ENCODE measurements at regions not wholly inside any gene's neighbourhood (a gene's known extent, or its start where the extent isn't known, plus 50 kb on each side); places are given as distances from the start of the nearest gene placed in this dataset.

DNA sequence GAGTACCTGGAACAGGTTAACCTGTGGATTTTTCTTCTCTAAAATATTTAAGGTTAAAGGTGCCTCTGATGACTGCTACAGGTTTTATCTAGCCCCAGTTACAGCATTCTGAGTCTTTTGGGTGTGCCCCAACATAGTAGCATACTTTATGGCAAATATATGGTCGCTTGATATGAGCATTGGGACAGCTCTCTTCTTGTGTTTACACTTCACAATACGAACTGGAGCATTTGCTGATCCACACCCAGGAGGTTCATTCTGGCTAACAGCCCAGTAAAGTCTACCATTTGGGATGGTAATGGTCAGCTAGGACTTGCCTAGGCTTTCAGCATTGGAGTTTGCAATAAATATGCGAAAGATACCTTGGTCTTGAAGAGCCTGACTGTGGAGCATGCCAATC, 101.3 kb downstream of the DISP1 start:
- H3K4me3 ChIP-seq (ENCODE audit: low read depth, low read length), result no peak overlapping the region
- no peak for DNase-seq (ENCODE audit: low read depth, low spot score)
- in situ Hi-C loops (cut with HindIII; ENCODE audit: low sequenced_read_pairs), result no loop called here
- TF ChIP-seq, protein P1, sequence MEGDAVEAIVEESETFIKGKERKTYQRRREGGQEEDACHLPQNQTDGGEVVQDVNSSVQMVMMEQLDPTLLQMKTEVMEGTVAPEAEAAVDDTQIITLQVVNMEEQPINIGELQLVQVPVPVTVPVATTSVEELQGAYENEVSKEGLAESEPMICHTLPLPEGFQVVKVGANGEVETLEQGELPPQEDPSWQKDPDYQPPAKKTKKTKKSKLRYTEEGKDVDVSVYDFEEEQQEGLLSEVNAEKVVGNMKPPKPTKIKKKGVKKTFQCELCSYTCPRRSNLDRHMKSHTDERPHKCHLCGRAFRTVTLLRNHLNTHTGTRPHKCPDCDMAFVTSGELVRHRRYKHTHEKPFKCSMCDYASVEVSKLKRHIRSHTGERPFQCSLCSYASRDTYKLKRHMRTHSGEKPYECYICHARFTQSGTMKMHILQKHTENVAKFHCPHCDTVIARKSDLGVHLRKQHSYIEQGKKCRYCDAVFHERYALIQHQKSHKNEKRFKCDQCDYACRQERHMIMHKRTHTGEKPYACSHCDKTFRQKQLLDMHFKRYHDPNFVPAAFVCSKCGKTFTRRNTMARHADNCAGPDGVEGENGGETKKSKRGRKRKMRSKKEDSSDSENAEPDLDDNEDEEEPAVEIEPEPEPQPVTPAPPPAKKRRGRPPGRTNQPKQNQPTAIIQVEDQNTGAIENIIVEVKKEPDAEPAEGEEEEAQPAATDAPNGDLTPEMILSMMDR (IDR thresholded peaks at IDR 0.05; ENCODE audit: low read depth, low read length), result no peak

DNA sequence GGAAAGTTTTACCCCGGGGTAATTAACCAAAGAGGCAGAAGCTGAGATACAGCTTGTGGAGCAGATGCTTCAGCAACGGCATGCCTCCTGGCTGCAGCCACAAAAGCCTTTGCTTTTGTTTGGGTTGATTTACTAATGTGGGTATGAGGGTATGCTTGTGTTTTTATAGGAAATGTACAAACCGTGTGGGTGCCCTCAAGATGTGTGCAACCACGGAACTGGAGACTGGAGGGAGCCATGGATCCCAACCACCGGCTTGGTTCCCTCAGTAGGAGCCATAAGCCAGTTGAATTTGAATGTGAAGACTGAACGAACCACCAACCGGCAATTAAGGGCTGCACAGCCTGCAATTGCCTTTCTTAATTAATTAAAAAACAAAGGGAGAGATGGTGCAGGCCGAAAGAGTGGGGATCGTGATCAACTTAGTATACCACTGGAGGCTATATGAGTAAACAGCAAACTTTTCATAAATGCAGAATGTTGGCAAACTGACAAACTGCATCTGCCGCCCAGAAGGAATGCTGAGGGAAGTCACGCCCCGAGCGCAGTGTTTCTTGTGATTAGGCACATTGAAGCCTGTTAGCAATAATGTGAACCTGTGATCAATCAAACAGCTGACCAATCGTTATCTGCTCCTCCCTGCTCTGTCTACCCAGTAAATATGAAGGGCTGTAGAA, 104.1 kb downstream of the DISP1 start:
- in situ Hi-C loops (cut with HindIII; ENCODE audit: low sequenced_read_pairs), result no loop called here
- TF ChIP-seq, protein P1 (IDR thresholded peaks at IDR 0.05; ENCODE audit: low read depth, low read length), result no peak
- DNase-seq (ENCODE audit: low read depth, low spot score), result no peak
- no peak overlapping the region for H3K4me3 ChIP-seq (ENCODE audit: low read depth, low read length)

DNA sequence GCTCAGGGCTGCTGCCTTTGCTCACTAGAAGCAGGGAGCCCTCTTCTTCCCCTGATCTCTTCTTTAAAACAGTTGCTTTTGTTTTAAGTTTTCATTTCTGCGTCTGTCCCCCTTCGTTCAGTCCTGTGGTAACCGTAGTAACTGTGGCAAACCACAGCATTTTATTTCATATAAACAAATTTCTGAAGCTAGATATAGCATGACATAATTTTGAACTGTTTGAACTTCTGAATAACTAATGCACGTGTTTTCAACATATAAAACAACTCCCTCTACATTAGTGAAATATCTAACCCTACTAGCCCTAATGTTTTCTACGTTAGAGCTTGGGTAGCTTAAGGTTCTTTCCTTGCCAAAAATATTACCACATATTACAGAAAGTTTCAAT, 104.6 kb downstream of the DISP1 start:
- TF ChIP-seq, protein P1 (IDR thresholded peaks at IDR 0.05; ENCODE audit: low read depth, low read length), result no peak
- H3K4me3 ChIP-seq (ENCODE audit: low read depth, low read length), result no peak overlapping the region
- DNase-seq (ENCODE audit: low read depth, low spot score), result peak; percentile 53
- in situ Hi-C loops (cut with HindIII; ENCODE audit: low sequenced_read_pairs), result no loop called here

DNA sequence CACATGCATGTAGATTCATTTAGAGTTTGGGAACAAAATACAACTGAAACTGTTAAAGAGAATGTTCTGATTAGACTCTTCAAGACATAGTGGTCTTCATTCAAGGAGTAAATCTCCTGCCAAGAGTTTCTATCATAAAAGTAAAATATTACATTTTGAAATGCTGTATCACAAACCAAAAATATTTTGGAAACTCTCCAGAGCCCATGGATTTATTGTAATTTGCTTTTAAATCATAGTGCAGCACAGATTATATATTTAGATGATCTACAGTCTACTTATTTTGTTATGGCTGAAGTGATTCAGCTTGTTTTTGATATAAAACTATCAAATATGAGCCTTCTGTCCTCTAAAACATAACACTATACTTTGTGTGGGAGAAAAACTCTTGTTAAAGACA, 105.3 kb downstream of the DISP1 start:
- no peak for DNase-seq (ENCODE audit: low read depth, low spot score)
- in situ Hi-C loops (cut with HindIII; ENCODE audit: low sequenced_read_pairs), result no loop called here
- no peak overlapping the region for H3K4me3 ChIP-seq (ENCODE audit: low read depth, low read length)
- TF ChIP-seq, protein P1 (IDR thresholded peaks at IDR 0.05; ENCODE audit: low read depth, low read length), result no peak

DNA sequence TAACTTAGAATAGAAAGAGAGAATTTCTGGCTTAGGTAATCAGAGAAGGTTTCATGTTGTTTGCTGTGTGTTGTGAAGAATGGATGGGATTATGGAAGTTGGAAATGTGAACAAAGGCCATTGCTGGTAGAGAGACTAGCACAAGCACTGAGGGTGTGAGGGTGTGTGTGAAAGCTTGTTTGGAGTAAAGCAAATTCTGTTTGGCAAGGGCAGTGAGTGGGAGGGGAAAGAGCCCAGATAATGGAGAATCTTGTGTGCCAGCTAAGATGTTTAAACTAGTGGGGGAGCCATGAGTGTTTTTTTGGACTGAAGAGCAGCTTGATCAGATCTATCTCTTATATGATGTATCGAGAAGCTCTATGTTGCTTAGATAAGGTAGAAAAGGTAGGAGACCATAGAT, 107.1 kb downstream of the DISP1 start:
- DNase-seq (ENCODE audit: low read depth, low spot score), result no peak
- TF ChIP-seq, protein P1 (IDR thresholded peaks at IDR 0.05; ENCODE audit: low read depth, low read length), result no peak
- no peak overlapping the region for H3K4me3 ChIP-seq (ENCODE audit: low read depth, low read length)
- in situ Hi-C loops (cut with HindIII; ENCODE audit: low sequenced_read_pairs), result no loop called here

DNA sequence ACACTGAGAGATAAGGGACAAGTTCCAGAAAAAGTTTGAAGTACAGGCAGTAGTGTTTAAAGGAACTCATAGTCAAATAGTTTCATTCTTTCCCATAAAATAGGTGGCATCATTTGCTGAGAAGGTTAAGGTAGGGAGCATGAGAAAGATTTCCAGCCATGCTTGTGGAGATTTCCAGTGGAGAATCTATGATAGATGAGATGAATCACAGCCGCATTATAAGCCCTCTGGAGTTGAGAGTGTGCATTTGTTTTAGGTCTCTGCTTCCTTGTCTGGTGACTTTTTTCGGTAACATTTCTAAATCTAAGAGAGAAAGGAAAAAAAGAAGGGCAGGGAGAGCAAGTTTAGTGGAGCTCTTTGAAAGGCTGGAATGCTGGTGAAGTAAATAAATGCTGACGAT, 108.7 kb downstream of the DISP1 start:
- H3K4me3 ChIP-seq (ENCODE audit: low read depth, low read length), result no peak overlapping the region
- DNase-seq (ENCODE audit: low read depth, low spot score), result peak; percentile 33
- in situ Hi-C loops (cut with HindIII; ENCODE audit: low sequenced_read_pairs), result no loop called here
- TF ChIP-seq, protein P1 (IDR thresholded peaks at IDR 0.05; ENCODE audit: low read depth, low read length), result no peak

Data from astrocyte of the spinal cord (primary cell).